ENCODE measurements at regions not wholly inside any gene's neighbourhood (a gene's known extent, or its start where the extent isn't known, plus 50 kb on each side); places are given as distances from the start of the nearest gene placed in this dataset.

GRCh38 chr12:13437541-13437940, 241.0 kb downstream of the EMP1 start:
- Mint-ChIP-seq H3K27ac (no peak overlapping the region), H3K9me3 (no peaks in the 10 kb centered on the region), H3K4me3 (no peak overlapping the region), H3K36me3 (ENCODE audit: low read depth) (no peaks in the 10 kb centered on the region), H3K27me3 (ENCODE audit: low read depth) (peaks cover 2% of the 10 kb centered on the region), H3K4me1 (ENCODE audit: low read depth) (no peaks in the 10 kb centered on the region)
- no peak for DNase-seq (ENCODE audit: low spot score)

- Mint-ChIP-seq H3K4me3 (no peak overlapping the region), H3K4me1 (ENCODE audit: low read depth) (no peaks in the 10 kb centered on the region), H3K27ac (no peak overlapping the region), H3K27me3 (ENCODE audit: low read depth) (peaks cover 2% of the 10 kb centered on the region), H3K36me3 (ENCODE audit: low read depth) (no peaks in the 10 kb centered on the region), H3K9me3 (no peaks in the 10 kb centered on the region)
- DNase-seq (ENCODE audit: low spot score) = no peak
Measured at GRCh38 chr12:13436696-13437391, 240.3 kb downstream of the EMP1 start.

GRCh38 chr12:13436182-13436581, 239.7 kb downstream of the EMP1 start:
- no peak overlapping the region for H3K27ac Mint-ChIP-seq
- H3K36me3 Mint-ChIP-seq (ENCODE audit: low read depth) = no peaks in the 10 kb centered on the region
- no peak for DNase-seq (ENCODE audit: low spot score)
- H3K27me3 Mint-ChIP-seq (ENCODE audit: low read depth) = peaks cover 2% of the 10 kb centered on the region
- no peaks in the 10 kb centered on the region for H3K9me3 Mint-ChIP-seq
- no peaks in the 10 kb centered on the region for H3K4me1 Mint-ChIP-seq (ENCODE audit: low read depth)
- H3K4me3 Mint-ChIP-seq = no peak overlapping the region

- Mint-ChIP-seq H3K4me1 (ENCODE audit: low read depth) (no peaks in the 10 kb centered on the region), H3K36me3 (ENCODE audit: low read depth) (no peaks in the 10 kb centered on the region), H3K27me3 (ENCODE audit: low read depth) (peaks cover 2% of the 10 kb centered on the region), H3K4me3 (no peak overlapping the region), H3K9me3 (no peaks in the 10 kb centered on the region), H3K27ac (no peak overlapping the region)
- DNase-seq (ENCODE audit: low spot score) = no peak
Measured at GRCh38 chr12:13435235-13435933, 238.9 kb downstream of the EMP1 start.

- Mint-ChIP-seq H3K27me3 (ENCODE audit: low read depth) (peaks cover 2% of the 10 kb centered on the region), H3K27ac (no peak overlapping the region), H3K4me3 (no peak overlapping the region), H3K36me3 (ENCODE audit: low read depth) (no peaks in the 10 kb centered on the region), H3K9me3 (no peaks in the 10 kb centered on the region), H3K4me1 (ENCODE audit: low read depth) (no peaks in the 10 kb centered on the region)
- DNase-seq (ENCODE audit: low spot score) = no peak
Measured at GRCh38 chr12:13433768-13434167, 237.2 kb downstream of the EMP1 start.

GRCh38 chr12:13431041-13431440, 234.5 kb downstream of the EMP1 start:
- Mint-ChIP-seq H3K27ac (no peak overlapping the region), H3K27me3 (ENCODE audit: low read depth) (peaks cover 2% of the 10 kb centered on the region), H3K36me3 (ENCODE audit: low read depth) (no peaks in the 10 kb centered on the region), H3K4me1 (ENCODE audit: low read depth) (no peaks in the 10 kb centered on the region), H3K4me3 (no peak overlapping the region), H3K9me3 (no peaks in the 10 kb centered on the region)
- DNase-seq (ENCODE audit: low spot score) = no peak

- DNase-seq (ENCODE audit: low spot score) = no peak
- Mint-ChIP-seq H3K27ac (no peak overlapping the region), H3K4me3 (no peak overlapping the region), H3K4me1 (ENCODE audit: low read depth) (no peaks in the 10 kb centered on the region), H3K9me3 (no peaks in the 10 kb centered on the region), H3K36me3 (ENCODE audit: low read depth) (no peaks in the 10 kb centered on the region), H3K27me3 (ENCODE audit: low read depth) (no peaks in the 10 kb centered on the region)
Measured at GRCh38 chr12:13428538-13429265, 232.2 kb downstream of the EMP1 start.

- H3K27ac Mint-ChIP-seq = no peak overlapping the region
- no peak for DNase-seq (ENCODE audit: low spot score)
- no peak overlapping the region for H3K4me3 Mint-ChIP-seq
- no peaks in the 10 kb centered on the region for H3K27me3 Mint-ChIP-seq (ENCODE audit: low read depth)
- no peaks in the 10 kb centered on the region for H3K4me1 Mint-ChIP-seq (ENCODE audit: low read depth)
- no peaks in the 10 kb centered on the region for H3K9me3 Mint-ChIP-seq
- no peaks in the 10 kb centered on the region for H3K36me3 Mint-ChIP-seq (ENCODE audit: low read depth)
Measured at GRCh38 chr12:13425766-13426165, 229.2 kb downstream of the EMP1 start.

GRCh38 chr12:13422291-13422690, 225.8 kb downstream of the EMP1 start:
- Mint-ChIP-seq H3K27me3 (ENCODE audit: low read depth) (no peaks in the 10 kb centered on the region), H3K36me3 (ENCODE audit: low read depth) (no peaks in the 10 kb centered on the region), H3K4me1 (ENCODE audit: low read depth) (no peaks in the 10 kb centered on the region), H3K27ac (no peak overlapping the region), H3K4me3 (no peak overlapping the region), H3K9me3 (no peaks in the 10 kb centered on the region)
- DNase-seq (ENCODE audit: low spot score) = no peak

GRCh38 chr12:13417516-13417915, 221.0 kb downstream of the EMP1 start:
- no peak overlapping the region for H3K27ac Mint-ChIP-seq

GRCh38 chr12:13411287-13411686, 214.8 kb downstream of the EMP1 start:
- Mint-ChIP-seq H3K27ac (no peak overlapping the region), H3K27me3 (ENCODE audit: low read depth) (no peaks in the 10 kb centered on the region), H3K36me3 (ENCODE audit: low read depth) (no peaks in the 10 kb centered on the region), H3K4me3 (no peak overlapping the region), H3K4me1 (ENCODE audit: low read depth) (no peaks in the 10 kb centered on the region), H3K9me3 (peaks cover 7% of the 10 kb centered on the region)
- DNase-seq (ENCODE audit: low spot score) = no peak

More at GRCh38 chr12:13417516-13417915, 221.0 kb downstream of the EMP1 start:
- no peak for DNase-seq (ENCODE audit: low spot score)
- no peaks in the 10 kb centered on the region for H3K4me1 Mint-ChIP-seq (ENCODE audit: low read depth)
- H3K4me3 Mint-ChIP-seq = no peak overlapping the region
- no peaks in the 10 kb centered on the region for H3K27me3 Mint-ChIP-seq (ENCODE audit: low read depth)
- no peaks in the 10 kb centered on the region for H3K9me3 Mint-ChIP-seq
- H3K36me3 Mint-ChIP-seq (ENCODE audit: low read depth) = no peaks in the 10 kb centered on the region

GRCh38 chr12:13405961-13406703, 209.6 kb downstream of the EMP1 start:
- no peaks in the 10 kb centered on the region for H3K36me3 Mint-ChIP-seq (ENCODE audit: low read depth)
- H3K27ac Mint-ChIP-seq = no peak overlapping the region
- peaks cover 7% of the 10 kb centered on the region for H3K9me3 Mint-ChIP-seq
- H3K4me3 Mint-ChIP-seq = no peak overlapping the region
- DNase-seq (ENCODE audit: low spot score) = no peak
- H3K27me3 Mint-ChIP-seq (ENCODE audit: low read depth) = no peaks in the 10 kb centered on the region
- H3K4me1 Mint-ChIP-seq (ENCODE audit: low read depth) = no peaks in the 10 kb centered on the region

- Mint-ChIP-seq H3K4me1 (ENCODE audit: low read depth) (no peaks in the 10 kb centered on the region), H3K27ac (no peak overlapping the region), H3K36me3 (ENCODE audit: low read depth) (no peaks in the 10 kb centered on the region), H3K4me3 (no peak overlapping the region), H3K27me3 (ENCODE audit: low read depth) (no peaks in the 10 kb centered on the region), H3K9me3 (no peaks in the 10 kb centered on the region)
- no peak for DNase-seq (ENCODE audit: low spot score)
Measured at GRCh38 chr12:13404631-13405473, 208.3 kb downstream of the EMP1 start.
